IPS-18a (cell line): ENCODE measurements at regions not wholly inside any gene's neighbourhood (a gene's known extent, or its start where the extent isn't known, plus 50 kb on each side); places are given as distances from the start of the nearest gene placed in this dataset.

Experiments used
- H3K27ac ChIP-seq: one replicate; pipeline ENCODE4 v1.5.1; 2013; ENCODE audit warnings: low read length
- H3K27me3 ChIP-seq: one replicate; pipeline ENCODE4 v1.6.1; 2013; ENCODE audit warnings: mild to moderate bottlenecking, low read length; ENCODE audit not compliant: control insufficient read depth, insufficient read depth
- H3K36me3 ChIP-seq: one replicate; pipeline ENCODE4 v1.6.1; 2013; ENCODE audit warnings: low read depth, low read length; ENCODE audit not compliant: control insufficient read depth
- H3K4me1 ChIP-seq: one replicate; pipeline ENCODE4 v1.6.1; 2013; ENCODE audit warnings: low read depth, low read length; ENCODE audit not compliant: control insufficient read depth
- H3K4me3 ChIP-seq: one replicate; pipeline ENCODE4 v1.5.1; 2013; ENCODE audit warnings: low read length
- H3K9ac ChIP-seq: one replicate; pipeline ENCODE4 v1.6.1; 2013; ENCODE audit warnings: mild to moderate bottlenecking, low read length, moderate library complexity
- H3K9me3 ChIP-seq: one replicate; pipeline ENCODE4 v1.6.1; 2013; ENCODE audit warnings: low read depth, low read length; ENCODE audit not compliant: control insufficient read depth

- Histone ChIP-seq H3K36me3 (no peaks in the 10 kb centered on the region), H3K9me3 (no peaks in the 10 kb centered on the region), H3K4me1 (peaks cover 33% of the 10 kb centered on the region), H3K9ac (peak overlapping the region; percentile 31), H3K27ac (no peak overlapping the region), H3K4me3 (no peak overlapping the region), H3K27me3 (no peaks in the 10 kb centered on the region)
These were observed 143.1 kb upstream of the SDK2 start for GRCh38 chr17:73787076-73788059.

GRCh38 chr17:73788111-73788510, 143.9 kb upstream of the SDK2 start:
- no peak overlapping the region for H3K4me3 ChIP-seq
- H3K9ac ChIP-seq: no peak overlapping the region
- H3K27me3 ChIP-seq: no peaks in the 10 kb centered on the region
- no peaks in the 10 kb centered on the region for H3K9me3 ChIP-seq
- H3K36me3 ChIP-seq: no peaks in the 10 kb centered on the region
- no peak overlapping the region for H3K27ac ChIP-seq
- H3K4me1 ChIP-seq: peaks cover 33% of the 10 kb centered on the region

GRCh38 chr17:73791121-73791520, 146.9 kb upstream of the SDK2 start:
- no peaks in the 10 kb centered on the region for H3K27me3 ChIP-seq

GRCh38 chr17:73791631-73792030, 147.4 kb upstream of the SDK2 start:
- Histone ChIP-seq H3K4me1 (peaks cover 18% of the 10 kb centered on the region), H3K27ac (no peak overlapping the region), H3K9ac (no peak overlapping the region), H3K9me3 (no peaks in the 10 kb centered on the region), H3K36me3 (no peaks in the 10 kb centered on the region), H3K27me3 (no peaks in the 10 kb centered on the region), H3K4me3 (no peak overlapping the region)

More at GRCh38 chr17:73791121-73791520, 146.9 kb upstream of the SDK2 start:
- no peak overlapping the region for H3K9ac ChIP-seq
- H3K4me1 ChIP-seq: peaks cover 23% of the 10 kb centered on the region
- no peaks in the 10 kb centered on the region for H3K36me3 ChIP-seq
- no peak overlapping the region for H3K27ac ChIP-seq
- no peak overlapping the region for H3K4me3 ChIP-seq
- H3K9me3 ChIP-seq: no peaks in the 10 kb centered on the region

- Histone ChIP-seq H3K27me3 (no peaks in the 10 kb centered on the region), H3K9me3 (no peaks in the 10 kb centered on the region), H3K36me3 (no peaks in the 10 kb centered on the region), H3K4me1 (peaks cover 4% of the 10 kb centered on the region), H3K27ac (no peak overlapping the region), H3K9ac (no peak overlapping the region), H3K4me3 (no peak overlapping the region)
These were observed 148.7 kb upstream of the SDK2 start for GRCh38 chr17:73792994-73793393.

GRCh38 chr17:73794336-73794735, 150.1 kb upstream of the SDK2 start:
- Histone ChIP-seq H3K4me1 (no peaks in the 10 kb centered on the region), H3K9ac (no peak overlapping the region), H3K27me3 (no peaks in the 10 kb centered on the region), H3K9me3 (no peaks in the 10 kb centered on the region), H3K27ac (no peak overlapping the region), H3K4me3 (no peak overlapping the region), H3K36me3 (no peaks in the 10 kb centered on the region)

GRCh38 chr17:73795730-73796129, 151.5 kb upstream of the SDK2 start:
- no peak overlapping the region for H3K27ac ChIP-seq
- H3K4me1 ChIP-seq: no peaks in the 10 kb centered on the region
- H3K27me3 ChIP-seq: no peaks in the 10 kb centered on the region
- H3K36me3 ChIP-seq: no peaks in the 10 kb centered on the region
- no peak overlapping the region for H3K4me3 ChIP-seq
- no peak overlapping the region for H3K9ac ChIP-seq
- H3K9me3 ChIP-seq: no peaks in the 10 kb centered on the region

- Histone ChIP-seq H3K4me3 (no peak overlapping the region), H3K27me3 (no peaks in the 10 kb centered on the region), H3K4me1 (no peaks in the 10 kb centered on the region), H3K36me3 (no peaks in the 10 kb centered on the region), H3K9me3 (no peaks in the 10 kb centered on the region), H3K27ac (no peak overlapping the region), H3K9ac (no peak overlapping the region)
These were observed 153.4 kb upstream of the SDK2 start for GRCh38 chr17:73797594-73798110.

- Histone ChIP-seq H3K9ac (no peak overlapping the region), H3K4me3 (no peak overlapping the region), H3K27me3 (no peaks in the 10 kb centered on the region), H3K27ac (no peak overlapping the region), H3K36me3 (no peaks in the 10 kb centered on the region), H3K9me3 (no peaks in the 10 kb centered on the region), H3K4me1 (no peaks in the 10 kb centered on the region)
These were observed 154.0 kb upstream of the SDK2 start for GRCh38 chr17:73798111-73798748.

- no peaks in the 10 kb centered on the region for H3K9me3 ChIP-seq
- H3K4me1 ChIP-seq: peaks cover 2% of the 10 kb centered on the region
- no peaks in the 10 kb centered on the region for H3K27me3 ChIP-seq
- H3K4me3 ChIP-seq: no peak overlapping the region
- H3K36me3 ChIP-seq: no peaks in the 10 kb centered on the region
- H3K9ac ChIP-seq: no peak overlapping the region
- no peak overlapping the region for H3K27ac ChIP-seq
These were observed 154.9 kb upstream of the SDK2 start for GRCh38 chr17:73799096-73799495.

GRCh38 chr17:73799781-73800627, 155.8 kb upstream of the SDK2 start:
- no peaks in the 10 kb centered on the region for H3K9me3 ChIP-seq
- no peak overlapping the region for H3K4me3 ChIP-seq
- no peak overlapping the region for H3K9ac ChIP-seq
- H3K27ac ChIP-seq: no peak overlapping the region
- H3K27me3 ChIP-seq: no peaks in the 10 kb centered on the region
- H3K4me1 ChIP-seq: peaks cover 7% of the 10 kb centered on the region
- H3K36me3 ChIP-seq: no peaks in the 10 kb centered on the region
